Thyroid gland (tissue), 4 donors: ENCODE measurements at regions not wholly inside any gene's neighbourhood (a gene's known extent, or its start where the extent isn't known, plus 50 kb on each side); places are given as distances from the start of the nearest gene placed in this dataset.

Source experiments
- CTCF ChIP-seq, 6 experiments: fragments of 200-600 bp in 3 of 6; fragments of 450-650 bp in 3 of 6; sonication (generic) in 3 of 6; IDR thresholded peaks; one replicate each; pipeline ENCODE4 v1.5.1; 2016 to 2019; ENCODE audit warnings: antibody characterized with exemption in 6 of 6, mild to moderate bottlenecking in 2 of 6, inconsistent platforms in 1 of 6, moderate library complexity in 1 of 6
- POLR2A ChIP-seq, 2 donors: fragments of 450-650 bp; IDR thresholded peaks; one replicate each; pipeline ENCODE4 v1.6.1; 2017; ENCODE audit warnings: antibody characterized with exemption in 2 of 2, mild to moderate bottlenecking in 2 of 2, moderate library complexity in 1 of 2

GRCh38 chr5:9889511-9889910 lies 259.4 kb upstream of the TAS2R1 start:
- no peak for TF ChIP-seq CTCF (IDR thresholded peaks at IDR 0.05)
- TF ChIP-seq POLR2A (IDR thresholded peaks at IDR 0.05) = no peak
